HG03108 (cell line): ENCODE measurements at regions not wholly inside any gene's neighbourhood (a gene's known extent, or its start where the extent isn't known, plus 50 kb on each side); places are given as distances from the start of the nearest gene placed in this dataset.
"Not testable (repeated sequence)": the region's sequence is repeated elsewhere in the genome, so short reads cannot be mapped to it uniquely, and the experiment has no call there.

Experiments
- ATAC-seq: cut with Tn5 transposase; IDR thresholded peaks from one replicate; pipeline ENCODE4 v1.9.1; 2021; ENCODE audit warnings: moderate library complexity; ENCODE audit not compliant: unreplicated experiment

- no peak for ATAC-seq
Measured at GRCh38 chr11:81602508-81602907, 1131.2 kb downstream of the FAM181B start.

GRCh38 chr11:81596704-81597103, 1137.0 kb downstream of the FAM181B start:
- no peak for ATAC-seq

GRCh38 chr11:81585390-81585933, 1148.2 kb downstream of the FAM181B start:
- no peak for ATAC-seq

DNA sequence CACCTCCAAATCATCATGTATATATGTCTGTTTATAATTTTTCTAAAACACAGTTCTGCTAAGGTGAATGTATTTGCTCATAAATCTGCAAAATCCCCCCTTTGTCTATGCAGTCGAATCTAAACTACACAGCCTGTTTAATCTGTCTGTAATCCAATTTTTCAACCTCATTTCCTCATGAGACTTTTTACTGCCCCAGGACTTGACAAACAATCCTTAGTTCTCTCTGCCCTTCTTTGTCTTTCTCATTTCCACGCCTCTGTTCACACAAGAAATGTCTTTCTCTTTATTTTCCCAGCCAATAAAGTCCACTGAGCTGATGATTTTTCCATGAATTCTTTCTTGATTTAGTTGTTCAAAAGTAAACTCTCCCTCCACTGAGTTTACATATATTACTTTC, 1154.3 kb downstream of the FAM181B start:
- ATAC-seq, result no peak

GRCh38 chr11:81578571-81578970, 1155.1 kb downstream of the FAM181B start:
- no peak for ATAC-seq

DNA sequence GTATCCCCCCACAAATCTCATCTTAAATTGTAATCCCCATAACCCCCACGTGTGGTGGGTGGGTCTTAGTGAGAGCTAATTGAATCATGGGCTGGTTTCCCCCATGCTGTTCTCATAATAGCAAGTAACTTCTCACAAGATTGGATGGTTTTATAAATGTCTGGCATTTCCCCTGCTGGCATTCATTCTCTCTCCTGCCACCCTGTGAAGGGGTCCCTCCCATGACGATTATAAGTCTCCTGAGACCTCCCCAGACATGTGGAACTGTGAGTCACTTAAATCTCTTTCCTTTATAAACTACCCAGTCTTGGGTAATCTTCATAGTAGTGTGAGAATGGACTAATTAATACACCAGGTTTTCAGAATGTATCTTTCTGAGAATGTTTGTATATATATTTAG, 1159.4 kb downstream of the FAM181B start:
- ATAC-seq, result no peak

DNA sequence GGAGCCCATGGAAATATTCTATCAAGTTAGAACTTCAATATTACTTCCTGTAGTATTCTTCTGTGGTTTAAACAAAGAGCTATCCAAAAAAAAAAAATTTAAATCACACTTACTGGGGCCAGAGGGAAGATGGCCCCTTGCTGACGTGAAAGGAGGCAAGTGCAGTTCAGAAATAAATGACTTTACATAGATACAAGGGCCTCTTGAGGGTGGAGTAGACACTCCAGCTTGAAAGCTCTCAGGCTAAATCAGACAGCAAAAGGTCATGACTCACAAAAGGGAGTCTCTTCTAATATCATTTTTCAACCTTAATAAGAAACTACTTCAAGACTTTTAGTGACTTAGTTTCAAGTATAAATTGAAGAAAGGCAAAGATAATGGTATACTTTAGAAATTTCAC, 1160.3 kb downstream of the FAM181B start:
- ATAC-seq, result no peak

DNA sequence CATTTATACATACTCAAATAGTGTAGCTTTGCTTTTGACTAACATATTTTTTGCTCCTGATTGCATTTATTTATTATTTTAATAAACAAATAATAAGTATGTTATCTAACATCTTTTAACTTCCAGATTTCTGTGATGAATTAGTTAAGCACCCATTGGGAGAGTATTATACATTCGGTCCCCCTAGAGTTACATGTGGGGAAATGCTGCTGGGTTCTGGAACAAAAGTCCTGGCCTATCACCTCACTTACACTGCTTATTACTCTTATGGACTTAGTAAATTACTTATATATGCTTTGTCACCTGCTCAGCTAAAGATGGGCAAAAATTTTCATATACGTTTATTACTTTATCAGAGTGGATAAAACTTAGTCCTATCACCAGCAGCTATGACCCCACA, 1163.0 kb downstream of the FAM181B start:
- ATAC-seq, result no peak

DNA sequence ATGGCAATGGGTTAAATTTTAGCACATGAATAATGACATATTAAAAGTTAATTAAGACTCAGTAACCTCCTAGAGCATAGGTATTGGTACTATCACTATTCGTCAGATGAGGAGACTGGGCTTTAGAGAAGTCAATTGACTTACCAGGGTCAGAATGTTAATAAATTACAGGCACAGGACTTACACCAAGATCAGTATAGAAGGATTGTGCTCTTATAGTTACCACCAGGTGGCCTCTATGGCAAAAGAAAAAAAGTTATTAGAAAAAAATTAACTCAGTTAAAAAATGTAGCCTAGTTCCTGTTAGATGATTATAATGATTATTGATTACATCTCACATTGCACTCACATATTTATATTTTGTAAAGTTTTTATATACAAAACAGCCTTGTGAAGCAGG, 1163.7 kb downstream of the FAM181B start:
- ATAC-seq, result no peak

DNA sequence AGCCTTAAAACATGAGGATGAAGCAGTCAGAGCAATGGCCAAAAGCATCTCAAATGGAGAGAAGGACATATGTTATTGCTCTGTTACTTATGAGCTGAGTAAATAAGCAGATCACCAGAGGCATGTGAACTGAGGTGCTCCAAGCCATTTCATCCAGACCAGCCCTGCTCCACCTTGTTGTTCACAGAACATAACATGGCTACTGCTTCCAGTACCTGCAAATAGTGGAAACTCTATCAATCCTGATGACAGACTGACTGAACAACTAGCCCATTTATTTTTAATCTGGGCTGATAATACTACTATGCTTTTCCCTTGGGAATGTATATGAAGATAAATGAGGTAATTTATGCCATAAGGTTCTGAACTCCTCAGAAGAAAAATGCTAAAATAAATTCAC, 1164.7 kb downstream of the FAM181B start:
- ATAC-seq, result no peak

DNA sequence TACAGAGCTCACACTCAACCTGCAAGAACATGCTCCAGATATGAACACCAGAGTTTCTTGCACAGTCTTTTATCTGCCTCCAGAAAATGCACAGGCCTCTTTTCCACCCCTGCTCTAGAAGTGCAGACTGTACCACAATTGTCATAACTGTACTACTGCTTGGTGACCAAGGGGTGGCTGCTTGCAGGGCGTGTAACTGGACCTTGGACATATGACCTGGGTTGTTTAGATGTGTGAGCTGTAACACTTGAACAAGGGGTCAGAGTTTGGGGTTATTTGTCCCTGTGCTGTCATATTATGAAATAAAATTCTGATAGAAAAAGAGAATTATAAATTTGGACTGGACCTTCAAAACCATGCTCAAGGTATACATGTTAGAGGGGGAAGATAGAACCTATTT, 1185.5 kb downstream of the FAM181B start:
- no peak for ATAC-seq

- not testable (repeated sequence) for ATAC-seq
Measured at GRCh38 chr11:81539806-81540205, 1193.9 kb downstream of the FAM181B start.

GRCh38 chr11:81515566-81515965, 1218.1 kb downstream of the FAM181B start:
- no peak for ATAC-seq

GRCh38 chr11:81497202-81497804, 1236.4 kb downstream of the FAM181B start:
- ATAC-seq, result no peak

DNA sequence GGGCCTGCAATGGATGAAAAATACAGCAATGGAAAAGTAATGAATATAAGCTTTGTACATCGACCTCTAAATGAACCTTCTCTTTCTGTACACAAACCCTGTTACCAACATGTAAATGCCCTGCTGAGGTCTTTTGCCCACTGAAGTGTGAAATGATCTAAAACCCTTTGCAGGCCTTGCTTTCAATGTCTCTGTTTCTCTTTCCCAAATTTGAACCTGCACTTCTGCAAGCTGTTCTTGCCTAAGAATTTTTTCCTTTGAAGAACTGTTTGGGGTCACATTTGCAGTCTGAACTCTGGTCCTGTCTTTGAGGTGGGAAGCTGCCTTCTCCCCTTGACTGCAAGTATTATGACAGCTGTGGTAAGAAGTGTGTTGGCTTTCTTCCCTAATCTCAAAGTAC, 1237.1 kb downstream of the FAM181B start:
- no peak for ATAC-seq

- ATAC-seq, result no peak
Measured at GRCh38 chr11:81495699-81496292, 1237.9 kb downstream of the FAM181B start.

DNA sequence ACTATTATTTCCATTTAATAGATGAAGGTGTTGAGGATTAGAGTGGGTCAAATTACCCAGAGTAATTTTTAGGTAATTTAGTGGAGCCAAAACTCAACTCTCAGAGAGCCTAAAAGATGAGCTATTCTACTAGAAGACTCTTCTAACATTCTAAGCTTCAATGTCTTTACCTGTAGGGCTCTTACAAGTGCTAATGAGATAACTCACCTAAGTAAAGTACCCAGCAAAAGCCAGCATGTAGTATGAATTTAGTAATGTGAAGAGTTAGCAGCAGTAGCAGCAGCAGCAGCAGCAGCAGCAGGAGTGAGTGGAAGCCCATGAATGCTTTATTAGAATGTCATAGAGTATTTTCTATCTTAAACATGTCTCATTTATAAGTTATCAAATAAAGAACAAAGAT, 1239.2 kb downstream of the FAM181B start:
- ATAC-seq, result no peak

DNA sequence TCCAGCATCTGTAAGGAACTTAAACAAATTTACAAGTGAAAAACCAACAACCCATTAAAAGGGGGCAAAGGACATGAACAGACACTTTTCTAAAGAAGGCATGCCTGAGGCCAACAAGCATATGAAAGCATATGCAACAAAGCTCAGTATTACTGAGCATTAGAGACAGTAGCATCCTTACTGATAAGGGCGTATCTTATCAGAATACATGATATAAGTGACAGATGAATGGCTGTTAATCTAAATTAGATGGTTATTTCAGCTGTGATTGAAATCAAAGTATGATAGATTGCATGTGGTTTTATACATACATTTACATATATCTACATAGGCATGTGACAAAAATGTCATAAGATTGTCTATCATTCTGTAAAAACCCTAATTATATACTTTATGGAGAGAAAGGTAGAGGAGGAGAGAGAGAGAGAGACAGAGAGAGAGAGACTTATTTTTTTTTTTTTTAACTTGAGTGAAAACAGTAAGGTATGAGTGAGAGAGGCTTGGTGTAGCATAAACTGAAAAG, 1240.7 kb downstream of the FAM181B start:
- ATAC-seq, result no peak

- no peak for ATAC-seq
Measured at GRCh38 chr11:81487109-81487508, 1246.6 kb downstream of the FAM181B start.

DNA sequence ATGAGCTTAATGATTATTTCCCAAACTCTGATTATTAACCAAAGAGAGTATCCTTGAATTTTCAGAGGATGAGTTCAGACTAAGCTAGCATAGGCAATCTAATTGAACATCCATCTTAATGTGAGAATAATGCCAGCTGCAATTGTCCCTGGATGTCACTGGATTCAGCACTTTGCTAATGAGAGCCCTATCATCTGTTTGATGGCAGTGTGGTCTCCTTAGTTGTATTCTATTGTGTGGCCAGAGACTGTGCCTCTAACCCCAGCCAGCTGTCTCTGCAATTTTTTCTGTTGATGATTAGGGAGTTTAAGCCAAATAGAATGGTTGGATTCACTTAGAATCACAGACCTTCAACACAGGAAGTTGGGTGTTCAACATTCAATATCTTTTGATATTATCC, 1249.5 kb downstream of the FAM181B start:
- ATAC-seq, result no peak

- ATAC-seq, result no peak
Measured at GRCh38 chr11:81477277-81477676, 1256.4 kb downstream of the FAM181B start.

GRCh38 chr11:81476345-81476744, 1257.3 kb downstream of the FAM181B start:
- no peak for ATAC-seq

DNA sequence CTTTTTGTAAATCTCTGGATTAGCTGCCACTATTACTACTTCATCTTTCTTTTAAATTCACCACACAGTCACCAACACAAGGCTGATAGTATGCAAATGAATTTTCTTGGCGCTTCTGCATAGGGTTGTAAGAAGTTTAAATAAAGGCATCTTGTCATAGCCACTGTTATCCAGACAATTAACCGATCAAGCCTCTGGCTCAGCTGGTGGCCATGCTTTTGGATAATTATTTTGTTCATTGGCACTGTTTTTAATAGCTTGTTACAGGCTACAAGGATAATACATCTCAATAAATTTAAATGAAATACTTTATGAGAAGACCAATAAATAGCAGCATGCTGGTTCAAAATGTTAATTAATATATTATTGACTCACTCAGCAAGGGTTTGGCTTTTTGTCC, 1261.0 kb downstream of the FAM181B start:
- no peak for ATAC-seq
